K562 (cell line): ENCODE measurements at regions not wholly inside any gene's neighbourhood (a gene's known extent, or its start where the extent isn't known, plus 50 kb on each side); places are given as distances from the start of the nearest gene placed in this dataset.

ENCODE experiments used
- ATAC-seq: fragments of 200-7000 bp; cut with Tn5 transposase; 3 replicates; pipeline ENCODE4 v1.9.1; 2020; ENCODE audit warnings: moderate library complexity
- BruUV-seq: library from RNA; stranded (reverse); fragments of 400-500 nt; replicated peaks from 2 replicates; lab custom pipeline; 2021; lab: Mats Ljungman, UMichigan
- CTCF ChIA-PET: fragments of 300-600 bp; formaldehyde crosslinking; extraction: SDS; loops from one replicate; lab custom pipeline; 2021; ENCODE audit warnings: low intra/inter-chr PET ratio; lab: Yijun Ruan, JAX
- POLR2A ChIA-PET: fragments of 300-600, 350-650 bp; sonication (Branson Sonifier 250); formaldehyde crosslinking; extraction: SDS; loops from one replicate; lab custom pipeline; 2021; ENCODE audit warnings: antibody characterized with exemption, inconsistent platforms; lab: Yijun Ruan, JAX
- DNase-seq, 4 experiments: peaks; one replicate each; pipeline versions ENCODE4 v3.0.0 to v3.0.0-alpha.2; 2011 to 2018; ENCODE audit warnings: low spot score in 3 of 4, mixed read lengths in 3 of 4; ENCODE audit errors: extremely low read depth in 1 of 4
- FAIRE-seq: peaks from 2 replicates; lab custom pipeline; 2011; peaks lifted over from hg19 to GRCh38; lab: Jason Lieb, UNC
- H2AFZ ChIP-seq: 2 replicates; pipeline ENCODE4 v1.6.0; 2011; ENCODE audit warnings: low read depth, low read length, control low read depth, inconsistent platforms
- H3K27ac ChIP-seq: fragments of 200-600 bp; 3 replicates; pipeline ENCODE4 v1.8.0; 2011; ENCODE audit warnings: low read depth, mild to moderate bottlenecking, control low read depth, inconsistent platforms, low read length, moderate library complexity, mixed read lengths; ENCODE audit errors: extremely low read depth
- H3K27me3 ChIP-seq, 2 experiments: fragments of 300-600 bp in 1 of 2; 2 replicates in 1 of 2; 3 replicates in 1 of 2; pipeline versions ENCODE4 v1.6.0 to v1.8.0; 2011; ENCODE audit warnings: inconsistent platforms in 2 of 2, low read length in 2 of 2, mild to moderate bottlenecking in 1 of 2, mixed read lengths in 1 of 2, moderate library complexity in 1 of 2; ENCODE audit not compliant: control insufficient read depth in 2 of 2, insufficient read depth in 2 of 2
- H3K36me3 ChIP-seq: fragments of 300-600 bp; 3 replicates; pipeline ENCODE4 v1.8.0; 2011; ENCODE audit warnings: mild to moderate bottlenecking, low read length, inconsistent platforms; ENCODE audit not compliant: control insufficient read depth, insufficient read depth
- H3K4me1 ChIP-seq, 2 experiments: fragments of 200-600 bp in 1 of 2; replicated peaks in 1 of 2; 2 replicates in 1 of 2; 3 replicates in 1 of 2; pipeline versions ENCODE4 v1.5.1 to v1.8.0; 2011; ENCODE audit warnings: inconsistent platforms in 2 of 2, low read length in 2 of 2, mild to moderate bottlenecking in 1 of 2, mixed read lengths in 1 of 2, moderate library complexity in 1 of 2; ENCODE audit not compliant: control insufficient read depth in 2 of 2, insufficient read depth in 2 of 2
- H3K4me2 ChIP-seq: 2 replicates; pipeline ENCODE4 v1.6.1; 2011; ENCODE audit warnings: low read length, control low read depth, inconsistent platforms, mixed read lengths; ENCODE audit not compliant: insufficient read depth
- H3K4me3 ChIP-seq: fragments of 200-600 bp; sonication (generic), shearing (Covaris generic); 2 replicates; pipeline ENCODE4 v1.5.1; 2016; ENCODE audit warnings: control low read depth, inconsistent platforms
- H3K79me2 ChIP-seq: fragments of 200-600 bp; 3 replicates; pipeline ENCODE4 v1.8.0; 2011; ENCODE audit warnings: low read length, inconsistent platforms; ENCODE audit not compliant: control insufficient read depth, insufficient read depth
- H3K9ac ChIP-seq, 2 experiments: 2 replicates each; pipeline versions ENCODE4 v1.6.0 to v1.6.1; 2011; ENCODE audit warnings: low read depth in 2 of 2, low read length in 2 of 2, control low read depth in 1 of 2, inconsistent platforms in 1 of 2, mild to moderate bottlenecking in 1 of 2, mixed read lengths in 1 of 2; ENCODE audit not compliant: insufficient read depth in 1 of 2
- H3K9me1 ChIP-seq: one replicate; pipeline ENCODE4 v1.6.0; 2011; ENCODE audit warnings: inconsistent platforms, mild to moderate bottlenecking, low read length, moderate library complexity; ENCODE audit not compliant: control insufficient read depth, insufficient read depth
- H3K9me3 ChIP-seq: replicated peaks from 2 replicates; pipeline ENCODE4 v1.5.1; 2011; ENCODE audit warnings: low read depth, low read length, inconsistent platforms; ENCODE audit not compliant: control insufficient read depth, insufficient read depth
- H4K20me1 ChIP-seq: replicated peaks from 2 replicates; pipeline ENCODE4 v1.6.1; 2011; ENCODE audit warnings: low read length, inconsistent platforms, mixed read lengths; ENCODE audit not compliant: control insufficient read depth, insufficient read depth
- HNRNPUL1 ChIP-seq: fragments of 200-400 bp; formaldehyde crosslinking; IDR thresholded peaks from 2 replicates; pipeline ENCODE4 v1.6.1; 2017; ENCODE audit warnings: low read length
- ILK ChIP-seq: fragments of 450-650 bp; IDR thresholded peaks from 2 replicates; pipeline ENCODE4 v1.6.1; 2016; ENCODE audit warnings: missing genetic modification characterization, low read depth, mild to moderate bottlenecking, missing compliant biosample characterization, moderate library complexity, borderline replicate concordance
- POU5F1 ChIP-seq: fragments of 150-350 bp; IDR thresholded peaks from 2 replicates; pipeline ENCODE4 v1.6.1; 2014; ENCODE audit warnings: borderline replicate concordance, low read length, low read depth, mild to moderate bottlenecking; ENCODE audit not compliant: partially characterized antibody
- SMAD4 ChIP-seq: fragments of 250-450 bp; sonication (Bioruptor Pico); conservative IDR thresholded peaks from 2 replicates; pipeline ENCODE4 v1.8.0; 2021; ENCODE audit warnings: inconsistent platforms, mild to moderate bottlenecking, moderate library complexity
- ZNF717 ChIP-seq: fragments of 250-450 bp; sonication (Bioruptor Pico); IDR thresholded peaks from 2 replicates; pipeline ENCODE4 v1.5.0; 2021
- WGBS: fragments of 100-300 bp; shearing (Covaris generic); methylation state at CpG from one replicate; pipeline ENCODE4 v1.1.6; 2016; ENCODE audit warnings: low coverage, mixed read lengths; ENCODE audit not compliant: insufficient coverage; ENCODE audit errors: missing lambda C conversion rate; 5-methylcytosine and 5-hydroxymethylcytosine counted together
- in situ Hi-C: fragments of 300-500 bp; cut with MboI; formaldehyde crosslinking; loops from 4 replicates; pipeline ENCODE4 v1.15.0; 2018; ENCODE audit warnings: inconsistent platforms, mixed read lengths
- intact Hi-C: fragments of 100-400 bp; cut with micrococcal nuclease; formaldehyde crosslinking; loops from 2 replicates; pipeline ENCODE4 v1.14.2; 2022
- TF ChIP-seq, protein P1 (sequence below): IDR thresholded peaks from 2 replicates; pipeline ENCODE4 v1.6.1; 2011; ENCODE audit warnings: borderline replicate concordance, low read depth, mild to moderate bottlenecking, moderate library complexity, low read length; ENCODE audit not compliant: insufficient read depth, poor library complexity, severe bottlenecking

GRCh38 chr2:5442736-5443135 lies 249.4 kb upstream of the SOX11 start:
- H3K79me2 ChIP-seq, result no peaks in the 10 kb centered on the region
- H3K9ac ChIP-seq, result no peak overlapping the region
- no peak for DNase-seq
- no peak overlapping the region for H2AFZ ChIP-seq
- no peaks in the 10 kb centered on the region for H3K9me3 ChIP-seq
- no peaks in the 10 kb centered on the region for H3K36me3 ChIP-seq
- ChIA-PET POLR2A (no interaction called here), CTCF (no interaction called here)
- H3K4me3 ChIP-seq, result no peak overlapping the region
- H3K27me3 ChIP-seq, result no peaks in the 10 kb centered on the region
- no peak for FAIRE-seq
- H3K27ac ChIP-seq, result no peak overlapping the region
- in situ Hi-C loops (no loop called here), intact Hi-C loops (no loop called here)
- no peak for ATAC-seq
- no TSS peak for BruUV-seq
- TF ChIP-seq HNRNPUL1, result no peak
- TF ChIP-seq, protein P1, sequence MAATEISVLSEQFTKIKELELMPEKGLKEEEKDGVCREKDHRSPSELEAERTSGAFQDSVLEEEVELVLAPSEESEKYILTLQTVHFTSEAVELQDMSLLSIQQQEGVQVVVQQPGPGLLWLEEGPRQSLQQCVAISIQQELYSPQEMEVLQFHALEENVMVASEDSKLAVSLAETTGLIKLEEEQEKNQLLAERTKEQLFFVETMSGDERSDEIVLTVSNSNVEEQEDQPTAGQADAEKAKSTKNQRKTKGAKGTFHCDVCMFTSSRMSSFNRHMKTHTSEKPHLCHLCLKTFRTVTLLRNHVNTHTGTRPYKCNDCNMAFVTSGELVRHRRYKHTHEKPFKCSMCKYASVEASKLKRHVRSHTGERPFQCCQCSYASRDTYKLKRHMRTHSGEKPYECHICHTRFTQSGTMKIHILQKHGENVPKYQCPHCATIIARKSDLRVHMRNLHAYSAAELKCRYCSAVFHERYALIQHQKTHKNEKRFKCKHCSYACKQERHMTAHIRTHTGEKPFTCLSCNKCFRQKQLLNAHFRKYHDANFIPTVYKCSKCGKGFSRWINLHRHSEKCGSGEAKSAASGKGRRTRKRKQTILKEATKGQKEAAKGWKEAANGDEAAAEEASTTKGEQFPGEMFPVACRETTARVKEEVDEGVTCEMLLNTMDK, result no peak
- TF ChIP-seq ILK, result no peak
- no peak for TF ChIP-seq ZNF717 (CRISPR knock-in tag)
- no peak for TF ChIP-seq POU5F1
- no peak for TF ChIP-seq SMAD4
- no peak overlapping the region for H3K4me2 ChIP-seq
- no peaks in the 10 kb centered on the region for H3K9me1 ChIP-seq
- no peaks in the 10 kb centered on the region for H3K4me1 ChIP-seq
- WGBS, result under 1% methylated on average over 9 of the region's 9 CpGs
- no peaks in the 10 kb centered on the region for H4K20me1 ChIP-seq
